ENCODE measurements at regions not wholly inside any gene's neighbourhood (a gene's known extent, or its start where the extent isn't known, plus 50 kb on each side); places are given as distances from the start of the nearest gene placed in this dataset.

- WGBS (ENCODE audit: missing lambda C conversion rate) = 8% methylated on average over 5 of the region's 5 CpGs
- TF ChIP-seq E2F6 (IDR thresholded peaks at IDR 0.05; ENCODE audit: borderline replicate concordance, low read depth) (no peak), JUNB (IDR thresholded peaks at IDR 0.05) (no peak), HMGXB4 (CRISPR knock-in tag; IDR thresholded peaks at IDR 0.05; ENCODE audit: borderline replicate concordance) (no peak), BHLHE40 (IDR thresholded peaks at IDR 0.05; ENCODE audit: low read depth, low read length) (no peak), BCL3 (IDR thresholded peaks at IDR 0.05) (no peak), RARB (CRISPR knock-in tag; IDR thresholded peaks at IDR 0.05) (no peak), HOXA7 (CRISPR knock-in tag; IDR thresholded peaks at IDR 0.05) (no peak), CEBPB (IDR thresholded peaks at IDR 0.05) (no peak), HOXB13 (CRISPR knock-in tag; IDR thresholded peaks at IDR 0.05; ENCODE audit: low read depth) (no peak), HES2 (IDR thresholded peaks at IDR 0.05) (no peak)
- Histone ChIP-seq H3K4me1 (no peaks in the 10 kb centered on the region), H3K4me3 (no peak overlapping the region), H3K4me2 (no peak overlapping the region), H3K27ac (no peak overlapping the region), H3K9me3 (peaks cover 11% of the 10 kb centered on the region; the same call in 2 of the 3 replicates)
- ATAC-seq (no peak), DNase-seq (ENCODE audit: low read depth in 1 of 2, low spot score in 1 of 2) (no peak), FAIRE-seq (no peak)
- CTCF ChIA-PET = interaction anchor here (1.0 to 1.5 kb wide), 2 partner anchors 18 to 49 kb away, joined by 3 to 4 read pairs; no protein-coding TSS in a partner anchor
- POLR2A ChIA-PET = no interaction called here
Measured at GRCh38 chr5:178808886-178809285, 50.9 kb upstream of the ZNF354B start.

- no peak overlapping the region for H3K27ac ChIP-seq
- WGBS (ENCODE audit: missing lambda C conversion rate) = 7% methylated on average over 5 of the region's 5 CpGs
- FAIRE-seq (no peak), DNase-seq (ENCODE audit: low read depth in 1 of 2, low spot score in 1 of 2) (no peak), ATAC-seq (no peak)
- H3K4me1 ChIP-seq = no peaks in the 10 kb centered on the region
- ChIA-PET CTCF (no interaction called here), POLR2A (no interaction called here)
- H3K4me3 ChIP-seq = no peak overlapping the region
- no peaks in the 10 kb centered on the region; the same call in 1 of the 3 replicates for H3K9me3 ChIP-seq
- no peak overlapping the region for H3K4me2 ChIP-seq
- no peak for TF ChIP-seq HMGXB4 (CRISPR knock-in tag; IDR thresholded peaks at IDR 0.05; ENCODE audit: borderline replicate concordance)
- TF ChIP-seq HOXB5 (CRISPR knock-in tag; IDR thresholded peaks at IDR 0.05) = no peak
- TF ChIP-seq FOSL2 (IDR thresholded peaks at IDR 0.05) = no peak
- no peak for TF ChIP-seq FOSL2 (CRISPR knock-in tag; IDR thresholded peaks at IDR 0.05)
- TF ChIP-seq HOXB13 (CRISPR knock-in tag; IDR thresholded peaks at IDR 0.05; ENCODE audit: low read depth) = no peak
- TF ChIP-seq MYC (IDR thresholded peaks at IDR 0.05; ENCODE audit: borderline replicate concordance, low read length) = no peak
- no peak for TF ChIP-seq EHF (CRISPR knock-in tag; IDR thresholded peaks at IDR 0.05)
- TF ChIP-seq RCOR1 (IDR thresholded peaks at IDR 0.05; ENCODE audit: low read depth, low read length) = no peak
- TF ChIP-seq JUNB (IDR thresholded peaks at IDR 0.05) = no peak
- no peak for TF ChIP-seq BCL3 (IDR thresholded peaks at IDR 0.05)
- no peak for TF ChIP-seq POLR2AphosphoS2 (conservative IDR thresholded peaks at IDR 0.05; ENCODE audit: low read length)
- no peak for TF ChIP-seq CBX8 (IDR thresholded peaks at IDR 0.05)
- TF ChIP-seq ZNF302 (CRISPR knock-in tag; IDR thresholded peaks at IDR 0.05) = no peak
- TF ChIP-seq EP300 (IDR thresholded peaks at IDR 0.05) = no peak
- no peak for TF ChIP-seq SREBF2 (IDR thresholded peaks at IDR 0.05)
- TF ChIP-seq ZFP36 (IDR thresholded peaks at IDR 0.05; ENCODE audit: borderline replicate concordance, partially characterized antibody) = no peak
Measured at GRCh38 chr5:178801021-178801420, 58.7 kb upstream of the ZNF354B start.
